Skeletal muscle tissue (tissue), 3 donors: ENCODE measurements at regions not wholly inside any gene's neighbourhood (a gene's known extent, or its start where the extent isn't known, plus 50 kb on each side); places are given as distances from the start of the nearest gene placed in this dataset.
"Not testable (repeated sequence)": the region's sequence is repeated elsewhere in the genome, so short reads cannot be mapped to it uniquely, and the experiment has no call there.

Experiments
- H3K27ac ChIP-seq: one replicate; pipeline ENCODE4 v1.7.0; 2013; ENCODE audit warnings: mild to moderate bottlenecking, low read depth, low read length, inconsistent platforms
- H3K27me3 ChIP-seq, 3 donors: one replicate each; pipeline ENCODE4 v1.7.0; 2013; ENCODE audit warnings: low read length in 3 of 3; ENCODE audit not compliant: control insufficient read depth in 3 of 3, insufficient read depth in 3 of 3
- H3K36me3 ChIP-seq, 3 donors: one replicate each; pipeline ENCODE4 v1.7.0; 2013; ENCODE audit warnings: low read length in 3 of 3; ENCODE audit not compliant: control insufficient read depth in 3 of 3, insufficient read depth in 3 of 3
- H3K4me1 ChIP-seq, 3 donors: one replicate each; pipeline ENCODE4 v1.7.0; 2013; ENCODE audit warnings: low read length in 3 of 3, mild to moderate bottlenecking in 3 of 3; ENCODE audit not compliant: control insufficient read depth in 3 of 3, insufficient read depth in 3 of 3
- H3K4me3 ChIP-seq, 3 donors: one replicate each; pipeline ENCODE4 v1.7.0; 2013; ENCODE audit warnings: low read length in 3 of 3
- H3K9ac ChIP-seq, 3 donors: one replicate each; pipeline ENCODE4 v1.7.0; 2013; ENCODE audit warnings: low read length in 3 of 3, mild to moderate bottlenecking in 3 of 3, moderate library complexity in 2 of 3, low read depth in 1 of 3
- H3K9me3 ChIP-seq, 3 donors: one replicate each; pipeline ENCODE4 v1.7.0; 2013; ENCODE audit warnings: low read length in 3 of 3; ENCODE audit not compliant: control insufficient read depth in 3 of 3
- donor health status: Osteomylitis.

DNA sequence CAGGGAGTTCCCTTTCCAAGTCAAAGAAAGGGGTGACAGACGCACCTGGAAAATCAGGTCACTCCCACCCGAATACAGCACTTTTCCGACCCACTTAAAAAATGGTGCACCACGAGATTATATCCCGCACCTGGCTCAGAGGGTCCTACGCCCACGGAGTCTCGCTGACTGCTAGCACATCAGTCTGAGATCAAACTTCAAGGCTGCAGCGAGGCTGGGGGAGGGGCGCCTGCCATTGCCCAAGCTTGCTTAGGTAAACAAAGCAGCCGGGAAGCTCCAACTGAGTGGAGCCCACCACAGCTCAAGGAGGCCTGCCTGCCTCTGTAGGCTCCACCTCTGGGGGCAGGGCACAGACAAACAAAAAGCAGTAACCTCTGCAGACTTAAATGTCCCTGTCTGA lies 277.8 kb upstream of the ARHGAP42 start:
- H3K9ac ChIP-seq, H3K27ac ChIP-seq, H3K4me1 ChIP-seq, H3K27me3 ChIP-seq, H3K36me3 ChIP-seq, H3K9me3 ChIP-seq, H3K4me3 ChIP-seq: not testable (repeated sequence)

- Histone ChIP-seq H3K9me3 (peaks cover 0 to 2% (median 0%) of the 10 kb centered on the region in 3 donors), H3K4me3 (no peak overlapping the region), H3K4me1 (no peaks in the 10 kb centered on the region), H3K36me3 (no peaks in the 10 kb centered on the region), H3K27me3 (no peaks in the 10 kb centered on the region), H3K27ac (no peak overlapping the region), H3K9ac (no peak overlapping the region)
Measured at GRCh38 chr11:100419518-100419917, 267.6 kb upstream of the ARHGAP42 start.

DNA sequence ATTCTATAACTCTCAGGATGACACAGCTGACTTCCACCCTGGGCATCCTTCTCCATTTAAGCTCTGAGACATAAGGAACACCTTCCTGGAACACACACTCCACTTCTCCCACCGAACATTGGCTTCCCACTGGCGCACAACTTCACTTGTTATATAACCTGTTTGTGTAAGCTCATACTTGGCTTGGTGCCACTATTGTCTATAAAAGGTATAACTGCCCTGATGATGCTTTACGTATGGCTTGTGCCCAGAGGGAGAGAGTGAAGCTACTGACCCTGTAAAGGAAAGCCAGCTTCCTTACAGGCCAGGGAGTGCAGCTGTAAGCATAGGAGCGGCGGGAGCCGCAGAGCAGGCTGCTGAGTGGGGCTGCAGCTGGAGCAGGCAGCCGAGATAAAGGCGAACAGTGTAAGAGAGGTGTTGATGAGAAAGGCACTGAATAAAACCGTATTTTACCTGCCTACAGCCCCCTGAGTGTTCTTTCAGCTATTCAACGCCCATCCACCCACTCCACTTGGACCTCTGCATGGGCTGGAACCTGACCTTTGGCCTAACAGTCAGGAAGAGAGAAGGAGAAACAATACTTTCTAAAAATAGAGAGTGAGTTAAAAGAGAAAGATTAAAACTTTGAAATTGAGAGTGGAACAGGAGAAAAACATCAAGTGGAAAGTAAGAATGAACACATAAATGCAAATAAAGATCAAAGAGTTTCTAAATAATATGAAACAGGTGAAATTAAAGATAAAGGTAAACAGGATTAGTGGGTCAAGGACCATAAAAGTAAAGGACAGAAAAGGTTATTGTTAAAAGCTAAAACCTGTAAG lies 252.1 kb upstream of the ARHGAP42 start:
- H3K9ac ChIP-seq, result no peak overlapping the region
- H3K9me3 ChIP-seq, result no peaks in the 10 kb centered on the region
- no peak overlapping the region for H3K27ac ChIP-seq
- H3K4me1 ChIP-seq, result no peaks in the 10 kb centered on the region
- no peaks in the 10 kb centered on the region for H3K27me3 ChIP-seq
- H3K36me3 ChIP-seq, result no peaks in the 10 kb centered on the region
- H3K4me3 ChIP-seq, result no peak overlapping the region

DNA sequence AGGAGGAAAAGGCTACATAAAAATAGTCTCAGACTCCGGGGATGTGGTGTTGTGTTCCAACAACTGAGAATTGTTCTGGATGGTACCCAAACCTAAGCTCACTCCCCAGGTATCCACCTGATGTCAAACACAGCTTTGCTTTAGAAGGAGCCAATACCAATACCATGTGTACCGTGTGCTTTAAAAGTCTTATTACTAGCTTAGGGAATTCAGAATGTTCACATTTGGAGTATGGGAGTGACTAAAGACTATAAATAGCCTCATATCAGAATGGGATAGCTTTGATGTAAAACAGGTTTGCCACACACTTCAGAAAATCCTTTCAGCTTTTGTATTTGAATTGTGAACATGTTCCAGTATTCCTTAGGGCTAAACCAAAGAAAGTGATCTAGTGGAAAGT lies 248.7 kb upstream of the ARHGAP42 start:
- no peak overlapping the region for H3K27ac ChIP-seq
- no peaks in the 10 kb centered on the region for H3K27me3 ChIP-seq
- no peaks in the 10 kb centered on the region for H3K36me3 ChIP-seq
- H3K4me3 ChIP-seq, result no peak overlapping the region
- H3K4me1 ChIP-seq, result no peaks in the 10 kb centered on the region
- no peaks in the 10 kb centered on the region for H3K9me3 ChIP-seq
- H3K9ac ChIP-seq, result no peak overlapping the region

DNA sequence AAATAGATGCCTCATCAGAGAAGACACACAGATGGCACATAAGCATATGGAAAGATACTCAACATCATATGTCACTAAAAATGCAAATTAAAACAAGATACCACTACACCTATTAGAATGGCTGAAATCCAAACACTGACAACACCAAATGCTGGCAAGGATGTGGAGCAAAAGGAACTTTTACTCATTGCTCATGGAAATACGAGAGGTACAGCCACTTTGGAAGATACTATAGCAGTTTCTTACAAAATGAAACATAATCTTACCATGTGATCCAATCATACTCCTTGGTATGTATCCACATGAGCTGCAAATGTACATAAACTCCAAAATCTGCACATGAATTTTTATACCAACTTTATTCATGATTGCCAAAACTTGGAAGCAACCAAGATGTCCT lies 246.0 kb upstream of the ARHGAP42 start:
- H3K27me3 ChIP-seq, result no peaks in the 10 kb centered on the region
- H3K4me3 ChIP-seq, result no peak overlapping the region
- no peak overlapping the region for H3K27ac ChIP-seq
- no peak overlapping the region for H3K9ac ChIP-seq
- no peaks in the 10 kb centered on the region for H3K36me3 ChIP-seq
- H3K9me3 ChIP-seq, result no peaks in the 10 kb centered on the region
- H3K4me1 ChIP-seq, result no peaks in the 10 kb centered on the region

- H3K4me3 ChIP-seq, result no peak overlapping the region
- H3K9ac ChIP-seq, result no peak overlapping the region
- H3K27ac ChIP-seq, result no peak overlapping the region
- H3K9me3 ChIP-seq, result no peaks in the 10 kb centered on the region
- H3K27me3 ChIP-seq, result no peaks in the 10 kb centered on the region
- H3K4me1 ChIP-seq, result no peaks in the 10 kb centered on the region
- no peaks in the 10 kb centered on the region for H3K36me3 ChIP-seq
Measured at GRCh38 chr11:100442017-100442416, 245.1 kb upstream of the ARHGAP42 start.

GRCh38 chr11:100445231-100445735 lies 241.8 kb upstream of the ARHGAP42 start:
- Histone ChIP-seq H3K9ac (no peak overlapping the region), H3K9me3 (no peaks in the 10 kb centered on the region), H3K4me1 (no peaks in the 10 kb centered on the region), H3K27ac (no peak overlapping the region), H3K36me3 (no peaks in the 10 kb centered on the region), H3K4me3 (no peak overlapping the region), H3K27me3 (no peaks in the 10 kb centered on the region)

- H3K27ac ChIP-seq, H3K4me3 ChIP-seq, H3K9ac ChIP-seq, H3K27me3 ChIP-seq, H3K36me3 ChIP-seq, H3K9me3 ChIP-seq, H3K4me1 ChIP-seq: not testable (repeated sequence)
Measured at GRCh38 chr11:100451801-100452460, 235.2 kb upstream of the ARHGAP42 start.

DNA sequence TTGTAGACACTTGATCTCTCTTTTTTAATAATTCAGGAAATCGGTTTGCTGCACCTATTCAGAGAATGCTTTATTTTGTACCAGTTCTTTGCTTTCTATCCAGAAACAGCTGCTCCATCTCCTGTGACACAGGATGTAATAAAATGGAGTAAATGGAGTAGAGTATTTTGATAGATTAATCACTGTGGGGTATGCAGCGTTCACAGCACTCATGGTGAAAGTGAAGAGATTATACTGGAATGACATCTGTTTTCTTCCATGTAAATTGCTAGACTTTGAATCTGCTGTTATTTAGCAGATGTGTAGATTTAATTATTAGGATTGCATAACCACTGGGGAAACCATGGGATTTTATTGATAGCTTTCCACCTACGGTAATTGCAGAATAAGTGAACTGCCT lies 227.3 kb upstream of the ARHGAP42 start:
- no peaks in the 10 kb centered on the region for H3K4me1 ChIP-seq
- H3K36me3 ChIP-seq, result no peaks in the 10 kb centered on the region
- no peak overlapping the region for H3K27ac ChIP-seq
- no peak overlapping the region for H3K9ac ChIP-seq
- no peaks in the 10 kb centered on the region for H3K27me3 ChIP-seq
- no peaks in the 10 kb centered on the region for H3K9me3 ChIP-seq
- no peak overlapping the region for H3K4me3 ChIP-seq

DNA sequence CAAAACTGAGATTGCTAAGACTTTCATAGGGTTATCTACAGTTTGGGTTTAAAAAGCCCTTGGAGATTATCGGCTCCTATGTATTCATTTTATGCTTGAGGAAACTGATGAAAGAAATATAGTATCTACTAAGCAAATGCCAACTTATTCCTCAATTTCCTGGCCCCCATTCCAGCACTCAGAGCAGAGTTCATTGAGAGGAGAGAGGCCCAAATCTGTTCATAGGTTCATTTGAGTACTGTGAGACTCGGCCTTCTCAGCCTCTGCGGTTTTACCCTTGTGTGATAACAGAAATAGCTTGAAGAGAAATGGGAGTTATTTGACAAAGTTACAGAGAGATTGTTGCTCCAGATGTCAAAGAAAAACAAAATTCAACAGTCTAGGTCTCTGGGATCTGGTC lies 226.7 kb upstream of the ARHGAP42 start:
- Histone ChIP-seq H3K4me3 (no peak overlapping the region), H3K27me3 (no peaks in the 10 kb centered on the region), H3K27ac (no peak overlapping the region), H3K36me3 (no peaks in the 10 kb centered on the region), H3K9ac (no peak overlapping the region), H3K4me1 (no peaks in the 10 kb centered on the region), H3K9me3 (no peaks in the 10 kb centered on the region)
